ENCODE measurements at regions not wholly inside any gene's neighbourhood (a gene's known extent, or its start where the extent isn't known, plus 50 kb on each side); places are given as distances from the start of the nearest gene placed in this dataset.
"Not testable (repeated sequence)": the region's sequence is repeated elsewhere in the genome, so short reads cannot be mapped to it uniquely, and the experiment has no call there.

GRCh38 chr6:102169802-102170201 lies 776.3 kb downstream of the GRIK2 start:
- TF ChIP-seq, protein P1, sequence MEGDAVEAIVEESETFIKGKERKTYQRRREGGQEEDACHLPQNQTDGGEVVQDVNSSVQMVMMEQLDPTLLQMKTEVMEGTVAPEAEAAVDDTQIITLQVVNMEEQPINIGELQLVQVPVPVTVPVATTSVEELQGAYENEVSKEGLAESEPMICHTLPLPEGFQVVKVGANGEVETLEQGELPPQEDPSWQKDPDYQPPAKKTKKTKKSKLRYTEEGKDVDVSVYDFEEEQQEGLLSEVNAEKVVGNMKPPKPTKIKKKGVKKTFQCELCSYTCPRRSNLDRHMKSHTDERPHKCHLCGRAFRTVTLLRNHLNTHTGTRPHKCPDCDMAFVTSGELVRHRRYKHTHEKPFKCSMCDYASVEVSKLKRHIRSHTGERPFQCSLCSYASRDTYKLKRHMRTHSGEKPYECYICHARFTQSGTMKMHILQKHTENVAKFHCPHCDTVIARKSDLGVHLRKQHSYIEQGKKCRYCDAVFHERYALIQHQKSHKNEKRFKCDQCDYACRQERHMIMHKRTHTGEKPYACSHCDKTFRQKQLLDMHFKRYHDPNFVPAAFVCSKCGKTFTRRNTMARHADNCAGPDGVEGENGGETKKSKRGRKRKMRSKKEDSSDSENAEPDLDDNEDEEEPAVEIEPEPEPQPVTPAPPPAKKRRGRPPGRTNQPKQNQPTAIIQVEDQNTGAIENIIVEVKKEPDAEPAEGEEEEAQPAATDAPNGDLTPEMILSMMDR (IDR thresholded peaks at IDR 0.05), result not testable (repeated sequence)
- TF ChIP-seq NR3C1 (CRISPR knock-in tag; conservative IDR thresholded peaks at IDR 0.05; ENCODE audit: low read depth); ZNF263 (CRISPR knock-in tag; IDR thresholded peaks at IDR 0.05; ENCODE audit: low read depth): not testable (repeated sequence)
- TF ChIP-seq, protein P2, sequence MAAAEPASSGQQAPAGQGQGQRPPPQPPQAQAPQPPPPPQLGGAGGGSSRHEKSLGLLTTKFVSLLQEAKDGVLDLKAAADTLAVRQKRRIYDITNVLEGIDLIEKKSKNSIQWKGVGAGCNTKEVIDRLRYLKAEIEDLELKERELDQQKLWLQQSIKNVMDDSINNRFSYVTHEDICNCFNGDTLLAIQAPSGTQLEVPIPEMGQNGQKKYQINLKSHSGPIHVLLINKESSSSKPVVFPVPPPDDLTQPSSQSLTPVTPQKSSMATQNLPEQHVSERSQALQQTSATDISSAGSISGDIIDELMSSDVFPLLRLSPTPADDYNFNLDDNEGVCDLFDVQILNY (CRISPR knock-in tag; IDR thresholded peaks at IDR 0.05), result not testable (repeated sequence)
